Bronchial epithelial cell (primary cell): ENCODE measurements at regions not wholly inside any gene's neighbourhood (a gene's known extent, or its start where the extent isn't known, plus 50 kb on each side); places are given as distances from the start of the nearest gene placed in this dataset.

Experiments
- DNase-seq: peaks from one replicate; pipeline ENCODE4 v3.0.0-alpha.2; 2010; ENCODE audit warnings: low read depth
- FAIRE-seq: peaks from 2 replicates; lab custom pipeline; 2011; peaks lifted over from hg19 to GRCh38; lab: Jason Lieb, UNC
- H3K27me3 ChIP-seq: 2 replicates; pipeline ENCODE4 v1.5.1; 2011; ENCODE audit warnings: low read length; ENCODE audit not compliant: control insufficient read depth, insufficient read depth
- H3K36me3 ChIP-seq: 2 replicates; pipeline ENCODE4 v1.5.1; 2011; ENCODE audit warnings: low read length; ENCODE audit not compliant: control insufficient read depth, insufficient read depth
- H3K4me3 ChIP-seq: 2 replicates; pipeline ENCODE4 v1.5.1; 2011; ENCODE audit warnings: mild to moderate bottlenecking, low read depth, low read length, control low read depth
- CTCF ChIP-seq: IDR thresholded peaks from 2 replicates; pipeline ENCODE4 v1.5.1; 2011; ENCODE audit warnings: mild to moderate bottlenecking, moderate library complexity, low read length, control low read depth, inconsistent platforms; ENCODE audit not compliant: insufficient read depth, severe bottlenecking

GRCh38 chr6:999552-999951 is 306.6 kb upstream of the EXOC2 start:
- Histone ChIP-seq H3K36me3 (no peaks in the 10 kb centered on the region), H3K4me3 (no peak overlapping the region), H3K27me3 (peaks cover 1% of the 10 kb centered on the region)
- DNase-seq (no peak), FAIRE-seq (no peak)
- TF ChIP-seq CTCF, result no peak

- Histone ChIP-seq H3K27me3 (peaks cover 1% of the 10 kb centered on the region), H3K4me3 (no peak overlapping the region), H3K36me3 (no peaks in the 10 kb centered on the region)
- DNase-seq (no peak), FAIRE-seq (peak; percentile 47)
- TF ChIP-seq CTCF, result no peak
These were observed 305.6 kb upstream of the EXOC2 start for GRCh38 chr6:998551-998950.

GRCh38 chr6:996271-996852 is 303.4 kb upstream of the EXOC2 start:
- Histone ChIP-seq H3K36me3 (no peaks in the 10 kb centered on the region), H3K4me3 (no peak overlapping the region), H3K27me3 (peaks cover 1% of the 10 kb centered on the region)
- no peak for TF ChIP-seq CTCF
- DNase-seq, result no peak
- FAIRE-seq, result no peak

GRCh38 chr6:991192-991591 is 298.3 kb upstream of the EXOC2 start:
- no peak for TF ChIP-seq CTCF
- no peaks in the 10 kb centered on the region for H3K36me3 ChIP-seq
- DNase-seq, result no peak
- no peak overlapping the region for H3K4me3 ChIP-seq
- no peaks in the 10 kb centered on the region for H3K27me3 ChIP-seq
- no peak for FAIRE-seq

- H3K4me3 ChIP-seq, result no peak overlapping the region
- H3K27me3 ChIP-seq, result peaks cover 3% of the 10 kb centered on the region
- no peak for TF ChIP-seq CTCF
- FAIRE-seq (no peak), DNase-seq (no peak)
- no peaks in the 10 kb centered on the region for H3K36me3 ChIP-seq
These were observed 291.1 kb upstream of the EXOC2 start for GRCh38 chr6:984031-984430.
